HG03342 (cell line): ENCODE measurements at regions not wholly inside any gene's neighbourhood (a gene's known extent, or its start where the extent isn't known, plus 50 kb on each side); places are given as distances from the start of the nearest gene placed in this dataset.
"Not testable (repeated sequence)": the region's sequence is repeated elsewhere in the genome, so short reads cannot be mapped to it uniquely, and the experiment has no call there.

ENCODE experiments used
- ATAC-seq: cut with Tn5 transposase; IDR thresholded peaks from one replicate; pipeline ENCODE4 v1.9.1; 2021; ENCODE audit warnings: mild to moderate bottlenecking, moderate library complexity; ENCODE audit not compliant: unreplicated experiment

- no peak for ATAC-seq
Observed at GRCh38 chr14:89572596-89573398, 155.8 kb upstream of the FOXN3 start.

GRCh38 chr14:89571491-89571890, 154.5 kb upstream of the FOXN3 start:
- no peak for ATAC-seq

GRCh38 chr14:89566644-89567415, 149.8 kb upstream of the FOXN3 start:
- no peak for ATAC-seq

- ATAC-seq, result no peak
Observed at GRCh38 chr14:89566180-89566579, 149.1 kb upstream of the FOXN3 start.

GRCh38 chr14:89565607-89566006, 148.6 kb upstream of the FOXN3 start:
- ATAC-seq, result no peak

GRCh38 chr14:89564989-89565388, 148.0 kb upstream of the FOXN3 start:
- ATAC-seq, result no peak

GRCh38 chr14:89564286-89564957, 147.4 kb upstream of the FOXN3 start:
- no peak for ATAC-seq

GRCh38 chr14:89563471-89563870, 146.4 kb upstream of the FOXN3 start:
- ATAC-seq, result no peak

GRCh38 chr14:89551955-89552354, 134.9 kb upstream of the FOXN3 start:
- ATAC-seq, result no peak

- no peak for ATAC-seq
Observed at GRCh38 chr14:89551432-89551831, 134.4 kb upstream of the FOXN3 start.

GRCh38 chr14:89550821-89551220, 133.8 kb upstream of the FOXN3 start:
- no peak for ATAC-seq

GRCh38 chr14:89549381-89550125, 132.5 kb upstream of the FOXN3 start:
- no peak for ATAC-seq

- not testable (repeated sequence) for ATAC-seq
Observed at GRCh38 chr14:89547047-89547446, 130.0 kb upstream of the FOXN3 start.

GRCh38 chr14:89544636-89545301, 127.7 kb upstream of the FOXN3 start:
- ATAC-seq, result no peak

GRCh38 chr14:89543425-89543790, 126.4 kb upstream of the FOXN3 start:
- no peak for ATAC-seq

GRCh38 chr14:89542786-89543424, 125.9 kb upstream of the FOXN3 start:
- ATAC-seq, result no peak

GRCh38 chr14:89540830-89541470, 123.9 kb upstream of the FOXN3 start:
- ATAC-seq, result no peak

GRCh38 chr14:89540009-89540829, 123.2 kb upstream of the FOXN3 start:
- no peak for ATAC-seq

GRCh38 chr14:89537911-89538310, 120.9 kb upstream of the FOXN3 start:
- ATAC-seq, result no peak
